GM12872 (cell line): ENCODE measurements at regions not wholly inside any gene's neighbourhood (a gene's known extent, or its start where the extent isn't known, plus 50 kb on each side); places are given as distances from the start of the nearest gene placed in this dataset.

ENCODE experiments used
- CTCF ChIP-seq: IDR thresholded peaks from 3 replicates; pipeline ENCODE4 v1.5.1; 2011; ENCODE audit warnings: low read depth, mild to moderate bottlenecking, low read length, moderate library complexity; ENCODE audit not compliant: insufficient read depth

- TF ChIP-seq CTCF, result no peak
These were observed 191.0 kb downstream of the MIAT start for GRCh38 chr22:26848244-26848920.

- no peak for TF ChIP-seq CTCF
These were observed 192.2 kb downstream of the MIAT start for GRCh38 chr22:26849575-26849974.

GRCh38 chr22:26851125-26851524 is 193.7 kb downstream of the MIAT start:
- no peak for TF ChIP-seq CTCF

- no peak for TF ChIP-seq CTCF
These were observed 194.8 kb downstream of the MIAT start for GRCh38 chr22:26852176-26852575.

GRCh38 chr22:26853071-26853470 is 195.7 kb downstream of the MIAT start:
- no peak for TF ChIP-seq CTCF

- no peak for TF ChIP-seq CTCF
These were observed 196.1 kb downstream of the MIAT start for GRCh38 chr22:26853495-26853894.

GRCh38 chr22:26857169-26857568 is 199.8 kb downstream of the MIAT start:
- TF ChIP-seq CTCF, result no peak

- TF ChIP-seq CTCF, result no peak
These were observed 202.9 kb downstream of the MIAT start for GRCh38 chr22:26860301-26860700.
